ENCODE measurements at regions not wholly inside any gene's neighbourhood (a gene's known extent, or its start where the extent isn't known, plus 50 kb on each side); places are given as distances from the start of the nearest gene placed in this dataset.

GRCh38 chr12:24741216-24741615 lies 207.7 kb downstream of the BCAT1 start:
- no peak for DNase-seq (ENCODE audit: low read depth)
- TF ChIP-seq, protein P1, sequence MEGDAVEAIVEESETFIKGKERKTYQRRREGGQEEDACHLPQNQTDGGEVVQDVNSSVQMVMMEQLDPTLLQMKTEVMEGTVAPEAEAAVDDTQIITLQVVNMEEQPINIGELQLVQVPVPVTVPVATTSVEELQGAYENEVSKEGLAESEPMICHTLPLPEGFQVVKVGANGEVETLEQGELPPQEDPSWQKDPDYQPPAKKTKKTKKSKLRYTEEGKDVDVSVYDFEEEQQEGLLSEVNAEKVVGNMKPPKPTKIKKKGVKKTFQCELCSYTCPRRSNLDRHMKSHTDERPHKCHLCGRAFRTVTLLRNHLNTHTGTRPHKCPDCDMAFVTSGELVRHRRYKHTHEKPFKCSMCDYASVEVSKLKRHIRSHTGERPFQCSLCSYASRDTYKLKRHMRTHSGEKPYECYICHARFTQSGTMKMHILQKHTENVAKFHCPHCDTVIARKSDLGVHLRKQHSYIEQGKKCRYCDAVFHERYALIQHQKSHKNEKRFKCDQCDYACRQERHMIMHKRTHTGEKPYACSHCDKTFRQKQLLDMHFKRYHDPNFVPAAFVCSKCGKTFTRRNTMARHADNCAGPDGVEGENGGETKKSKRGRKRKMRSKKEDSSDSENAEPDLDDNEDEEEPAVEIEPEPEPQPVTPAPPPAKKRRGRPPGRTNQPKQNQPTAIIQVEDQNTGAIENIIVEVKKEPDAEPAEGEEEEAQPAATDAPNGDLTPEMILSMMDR (conservative IDR thresholded peaks at IDR 0.05; ENCODE audit: low read depth, low read length), result no peak
- H3K4me3 ChIP-seq (ENCODE audit: low read depth, low read length), result no peak overlapping the region

GRCh38 chr12:24739106-24739779 lies 209.7 kb downstream of the BCAT1 start:
- DNase-seq (ENCODE audit: low read depth), result no peak
- no peak overlapping the region for H3K4me3 ChIP-seq (ENCODE audit: low read depth, low read length)
- TF ChIP-seq, protein P1 (conservative IDR thresholded peaks at IDR 0.05; ENCODE audit: low read depth, low read length), result no peak

GRCh38 chr12:24738441-24738840 lies 210.5 kb downstream of the BCAT1 start:
- H3K4me3 ChIP-seq (ENCODE audit: low read depth, low read length), result no peak overlapping the region
- peak; percentile 53 for DNase-seq (ENCODE audit: low read depth)
- TF ChIP-seq, protein P1 (conservative IDR thresholded peaks at IDR 0.05; ENCODE audit: low read depth, low read length), result no peak

GRCh38 chr12:24731596-24731995 lies 217.3 kb downstream of the BCAT1 start:
- TF ChIP-seq, protein P1 (conservative IDR thresholded peaks at IDR 0.05; ENCODE audit: low read depth, low read length), result no peak
- H3K4me3 ChIP-seq (ENCODE audit: low read depth, low read length), result no peak overlapping the region
- no peak for DNase-seq (ENCODE audit: low read depth)

- TF ChIP-seq, protein P1 (conservative IDR thresholded peaks at IDR 0.05; ENCODE audit: low read depth, low read length), result no peak
- DNase-seq (ENCODE audit: low read depth), result no peak
- H3K4me3 ChIP-seq (ENCODE audit: low read depth, low read length), result no peak overlapping the region
These were observed 218.4 kb downstream of the BCAT1 start for GRCh38 chr12:24730489-24730896.

- no peak overlapping the region for H3K4me3 ChIP-seq (ENCODE audit: low read depth, low read length)
- DNase-seq (ENCODE audit: low read depth), result no peak
- TF ChIP-seq, protein P1 (conservative IDR thresholded peaks at IDR 0.05; ENCODE audit: low read depth, low read length), result no peak
These were observed 220.1 kb downstream of the BCAT1 start for GRCh38 chr12:24728826-24729225.

DNA sequence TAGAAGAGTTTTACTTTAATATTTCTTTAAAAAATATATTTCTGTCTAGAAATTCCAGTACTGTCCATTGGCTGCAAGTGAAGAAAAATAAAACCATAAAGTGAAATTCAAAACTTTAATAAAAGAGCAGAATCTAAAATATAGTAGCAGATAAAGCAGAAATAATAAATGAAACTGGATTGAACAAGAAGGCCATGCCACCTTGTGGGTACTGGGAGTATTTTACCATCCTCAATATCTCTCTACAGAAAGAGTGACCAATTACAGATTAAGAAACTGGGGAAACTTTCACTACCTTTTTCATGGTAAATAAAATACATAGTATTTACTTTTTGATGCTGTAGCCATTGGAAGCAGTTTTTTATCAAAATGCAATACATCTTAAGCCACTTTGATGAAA lies 220.5 kb downstream of the BCAT1 start:
- TF ChIP-seq, protein P1 (conservative IDR thresholded peaks at IDR 0.05; ENCODE audit: low read depth, low read length), result peak; percentile 65
- peak; percentile 78 for DNase-seq (ENCODE audit: low read depth)
- no peak overlapping the region for H3K4me3 ChIP-seq (ENCODE audit: low read depth, low read length)

Data from choroid plexus epithelial cell (primary cell).